GM23338 (cell line): ENCODE measurements at regions not wholly inside any gene's neighbourhood (a gene's known extent, or its start where the extent isn't known, plus 50 kb on each side); places are given as distances from the start of the nearest gene placed in this dataset.

ENCODE experiments used
- CTCF ChIP-seq, 2 experiments: fragments of 200-600 bp in 1 of 2; sonication (generic) in 1 of 2; conservative IDR thresholded peaks; 2 replicates each; pipeline versions ENCODE4 v1.5.1 to v1.6.1; 2016 to 2017; ENCODE audit warnings: antibody characterized with exemption in 2 of 2, low read depth in 2 of 2, mild to moderate bottlenecking in 2 of 2, moderate library complexity in 1 of 2
- EZH2 ChIP-seq: fragments of 200-600 bp; sonication (generic); IDR thresholded peaks from one replicate; pipeline ENCODE4 v1.8.0; 2017; ENCODE audit warnings: antibody characterized with exemption, mild to moderate bottlenecking, low read depth; ENCODE audit not compliant: unreplicated experiment

- TF ChIP-seq EZH2 (no peak), CTCF (conservative IDR thresholded peaks at IDR 0.05; ENCODE audit: low read depth in 2 of 2) (no peak)
Observed at GRCh38 chr1:25135909-25136308, 96.4 kb downstream of the SYF2 start.
